Cardiac fibroblast (primary cell): ENCODE measurements at regions not wholly inside any gene's neighbourhood (a gene's known extent, or its start where the extent isn't known, plus 50 kb on each side); places are given as distances from the start of the nearest gene placed in this dataset.

Experiments used
- DNase-seq, 2 donors: peaks; one replicate each; pipeline versions ENCODE4 v3.0.0 to v3.0.0-alpha.2; 2010; ENCODE audit warnings: low read depth in 2 of 2
- H3K4me3 ChIP-seq, 2 donors: replicated peaks in 1 of 2; 1 replicate in 1 of 2; 2 replicates in 1 of 2; pipeline ENCODE4 v1.5.1; 2011; ENCODE audit warnings: low read depth in 2 of 2, low read length in 2 of 2, mild to moderate bottlenecking in 2 of 2, moderate library complexity in 1 of 2
- CTCF ChIP-seq: IDR thresholded peaks from one replicate; pipeline ENCODE4 v1.5.1; 2011; ENCODE audit warnings: low read depth, mild to moderate bottlenecking, low read length, inconsistent platforms

DNA sequence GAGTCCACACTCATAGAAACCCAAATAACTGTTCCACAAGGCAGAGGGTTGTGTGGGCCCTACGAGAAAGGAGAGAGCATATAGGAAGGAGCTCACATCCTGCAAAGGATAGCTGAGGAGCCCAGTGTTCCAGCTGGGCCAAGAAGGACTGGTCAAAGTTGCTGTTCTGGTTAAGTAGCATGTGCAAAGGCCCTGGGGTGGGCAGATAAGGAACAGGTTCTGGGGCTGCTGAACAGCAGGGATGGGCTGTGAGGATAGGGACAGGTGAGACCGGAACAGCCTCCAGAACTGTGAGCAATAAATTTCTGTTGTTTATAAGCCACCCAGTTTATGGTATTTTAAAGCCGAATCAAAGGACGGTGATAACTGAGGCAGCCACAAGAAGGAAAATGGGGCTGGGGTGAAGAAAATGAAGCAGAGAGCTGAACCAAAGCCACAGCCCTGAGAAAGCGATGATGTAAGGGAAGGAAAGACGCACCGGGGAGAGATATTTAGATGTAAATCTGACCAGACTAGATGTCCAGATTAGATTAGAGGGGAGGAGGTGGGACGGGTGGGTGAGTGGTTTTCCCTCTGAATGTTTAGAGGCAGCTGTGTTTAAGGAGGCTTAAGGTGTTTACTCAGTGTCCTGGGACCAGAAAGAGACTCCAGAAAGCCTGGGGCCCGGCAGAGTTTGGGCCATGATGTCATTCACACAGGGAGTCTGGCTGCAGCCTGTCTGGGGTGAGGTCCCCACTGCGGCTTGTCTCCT, 180.8 kb upstream of the BCOR start:
- no peak for TF ChIP-seq CTCF
- DNase-seq: no peak
- no peak overlapping the region for H3K4me3 ChIP-seq

GRCh38 chrX:40277672-40278071, 179.9 kb upstream of the BCOR start:
- H3K4me3 ChIP-seq: no peak overlapping the region
- no peak for TF ChIP-seq CTCF
- no peak for DNase-seq

- H3K4me3 ChIP-seq: no peak overlapping the region
- peak in 1 of 2 donors; percentile 42 for DNase-seq
- no peak for TF ChIP-seq CTCF
These were observed 175.7 kb upstream of the BCOR start for GRCh38 chrX:40273356-40274050.

DNA sequence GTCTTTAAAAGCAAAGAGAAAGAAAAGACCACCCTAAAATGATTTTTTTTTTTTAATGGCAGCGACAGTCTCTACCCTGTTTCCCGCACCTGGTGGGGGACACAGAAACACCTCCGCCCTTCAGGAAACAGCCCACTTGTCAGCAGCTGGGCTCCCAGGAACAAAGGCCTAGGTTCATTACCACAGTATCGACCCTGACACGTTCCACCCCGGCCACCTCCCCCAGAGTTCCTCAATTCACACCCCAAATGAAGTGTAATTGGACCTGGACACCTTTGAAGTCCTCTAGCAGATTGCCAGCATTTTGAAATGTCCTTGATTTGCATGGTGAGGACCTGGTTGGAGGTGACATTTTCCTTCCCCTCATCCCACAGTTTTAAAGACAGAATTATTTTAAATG, 175.0 kb upstream of the BCOR start:
- TF ChIP-seq CTCF: no peak

GRCh38 chrX:40272141-40272540, 174.4 kb upstream of the BCOR start:
- DNase-seq: no peak
- TF ChIP-seq CTCF: no peak
- H3K4me3 ChIP-seq: no peak overlapping the region

More for the DNA sequence above, 175.0 kb upstream of the BCOR start:
- DNase-seq: no peak
- no peak overlapping the region for H3K4me3 ChIP-seq

DNA sequence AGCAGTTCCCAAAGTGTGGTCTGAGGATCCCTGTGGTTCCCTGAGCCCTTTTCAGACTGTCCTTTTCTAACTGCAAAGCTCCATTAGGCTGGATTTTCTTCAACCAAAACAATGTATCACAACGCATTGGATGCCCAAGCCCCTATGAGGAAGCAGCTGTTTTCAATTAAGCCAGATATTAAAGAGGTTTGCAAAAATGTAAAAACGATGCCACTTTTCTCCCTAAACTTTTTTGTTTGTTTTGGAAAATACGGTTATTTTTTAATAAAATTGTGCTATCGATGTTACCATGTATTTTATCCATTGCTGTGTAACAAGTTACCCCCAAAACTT, 170.4 kb upstream of the BCOR start:
- no peak overlapping the region for H3K4me3 ChIP-seq
- no peak for DNase-seq
- no peak for TF ChIP-seq CTCF
